Effector CD4-positive, alpha-beta T cell (primary cell): ENCODE measurements at regions not wholly inside any gene's neighbourhood (a gene's known extent, or its start where the extent isn't known, plus 50 kb on each side); places are given as distances from the start of the nearest gene placed in this dataset.

ENCODE experiments used
- DNase-seq: peaks from one replicate; pipeline ENCODE4 v3.0.0-alpha.2; 2020

GRCh38 chr6:134706806-134707205 is 243.1 kb downstream of the ALDH8A1 start:
- no peak for DNase-seq

- no peak for DNase-seq
Observed at GRCh38 chr6:134706153-134706552, 243.7 kb downstream of the ALDH8A1 start.

GRCh38 chr6:134703206-134703605 is 246.7 kb downstream of the ALDH8A1 start:
- no peak for DNase-seq

DNA sequence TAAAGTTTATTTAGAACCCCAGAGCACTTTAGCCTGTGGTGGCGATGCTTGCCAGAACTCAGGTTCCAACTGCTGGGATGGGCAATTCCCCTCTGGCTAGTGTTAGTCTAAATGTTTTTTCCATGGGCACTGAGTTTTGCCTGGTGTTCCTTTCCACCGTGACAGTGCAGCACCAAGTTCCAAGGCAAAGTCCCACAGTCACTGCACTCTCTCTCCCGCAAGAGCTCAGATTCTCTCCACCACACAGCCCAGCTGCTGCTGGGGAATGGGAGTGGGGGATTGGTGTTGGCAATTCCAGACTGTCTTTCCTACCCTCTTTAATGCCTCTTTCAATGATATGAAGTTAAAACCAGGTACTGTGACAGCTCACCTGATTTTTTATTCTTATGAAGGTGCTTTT is 247.6 kb downstream of the ALDH8A1 start:
- no peak for DNase-seq

GRCh38 chr6:134701301-134701700 is 248.6 kb downstream of the ALDH8A1 start:
- DNase-seq, result no peak

DNA sequence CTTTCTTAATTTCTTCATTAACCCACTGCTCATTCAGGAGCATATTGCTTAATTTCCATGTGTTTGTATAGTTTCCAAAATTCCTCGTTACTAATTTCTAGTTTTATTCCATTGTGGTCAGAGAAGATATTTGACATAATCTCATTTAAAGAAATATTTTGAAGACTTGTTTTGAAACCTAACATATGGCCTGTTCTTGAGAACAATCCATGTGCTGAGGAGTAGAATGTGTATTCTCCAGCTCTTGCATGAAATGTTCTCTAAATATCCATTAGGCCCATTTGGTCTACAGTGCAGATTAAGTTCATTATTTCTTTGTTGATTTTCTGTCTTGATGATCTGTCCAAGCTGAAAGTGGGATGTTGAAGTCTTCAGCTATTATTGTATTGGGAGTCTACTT is 251.7 kb downstream of the ALDH8A1 start:
- DNase-seq, result no peak

DNA sequence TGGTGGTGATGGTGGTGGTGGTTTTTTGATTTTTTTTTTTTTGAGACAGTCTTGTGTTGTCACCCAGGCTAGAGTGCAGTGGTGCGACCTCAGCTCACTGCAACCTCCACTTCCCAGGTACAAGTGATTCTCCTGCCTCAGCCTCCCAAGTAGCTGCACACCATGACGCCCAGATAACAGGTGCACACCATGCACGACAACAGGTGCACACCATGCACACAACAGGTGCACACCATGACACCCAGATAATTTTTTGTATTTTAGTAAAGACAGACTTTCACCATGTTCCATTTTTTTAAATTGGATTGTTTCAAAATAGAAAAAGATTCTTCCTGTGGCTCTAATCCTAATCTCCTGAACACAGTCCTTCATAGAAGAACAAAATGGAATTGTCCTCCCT is 257.9 kb downstream of the ALDH8A1 start:
- no peak for DNase-seq

- DNase-seq, result no peak
Observed at GRCh38 chr6:134691180-134691579, 258.7 kb downstream of the ALDH8A1 start.

- DNase-seq, result no peak
Observed at GRCh38 chr6:134690048-134690447, 259.9 kb downstream of the ALDH8A1 start.

DNA sequence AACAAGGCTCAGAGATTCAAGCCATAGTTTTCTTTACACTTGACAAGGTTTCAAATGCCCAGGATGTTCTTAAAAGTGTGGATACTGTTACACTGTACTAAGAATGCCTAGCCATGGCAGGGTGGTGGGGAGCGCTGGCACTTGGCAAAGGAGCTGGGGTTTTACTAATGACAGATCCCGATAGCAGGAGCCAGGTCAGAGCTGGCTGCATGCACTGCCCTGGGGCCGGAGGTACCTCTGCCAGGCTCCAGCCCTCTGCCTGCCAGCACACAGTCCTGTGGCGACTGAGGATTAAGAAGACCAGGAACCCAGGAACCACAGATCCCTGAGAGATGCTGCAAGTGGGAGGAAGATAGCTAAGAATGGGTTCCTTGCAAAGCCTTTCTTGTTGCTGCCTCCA is 260.3 kb downstream of the ALDH8A1 start:
- no peak for DNase-seq

- DNase-seq, result no peak
Observed at GRCh38 chr6:134689177-134689576, 260.7 kb downstream of the ALDH8A1 start.

DNA sequence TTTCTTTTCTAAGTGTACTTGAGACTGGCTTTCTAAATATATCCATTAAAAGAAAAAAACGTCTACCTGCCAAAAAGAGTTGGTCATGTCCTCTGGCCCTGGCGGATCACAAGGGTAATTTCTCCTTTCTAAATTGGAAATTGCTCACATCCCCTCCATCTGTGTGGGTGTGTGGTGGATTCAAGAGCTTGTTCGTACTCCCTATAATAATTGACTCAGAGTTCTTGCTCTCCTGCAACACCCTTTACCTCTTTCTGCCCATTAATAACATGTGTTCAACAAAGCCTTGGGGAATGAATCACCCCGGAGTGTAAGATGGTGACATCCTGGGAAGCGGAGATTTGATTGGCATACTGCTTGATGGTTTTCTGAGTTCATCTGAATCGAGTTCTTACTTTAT is 263.8 kb downstream of the ALDH8A1 start:
- no peak for DNase-seq

DNA sequence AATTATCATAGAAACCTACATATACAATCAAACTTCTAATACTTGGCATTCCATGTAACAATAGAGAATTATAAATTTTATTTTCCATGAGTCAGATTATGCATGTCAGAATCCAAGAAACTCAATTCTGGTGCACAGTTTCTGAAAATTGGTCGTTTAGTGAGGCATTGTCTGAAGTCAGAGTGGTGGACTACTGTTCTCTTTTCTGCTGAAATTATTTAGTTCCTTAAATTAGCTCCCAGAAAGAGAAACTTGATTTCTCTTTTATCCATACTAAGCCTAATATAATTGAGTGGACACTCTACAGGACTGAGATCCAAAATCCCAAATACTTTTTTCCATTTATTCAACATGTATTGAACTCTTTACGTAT is 265.5 kb downstream of the ALDH8A1 start:
- DNase-seq, result no peak

- no peak for DNase-seq
Observed at GRCh38 chr6:134683783-134684422, 266.0 kb downstream of the ALDH8A1 start.

DNA sequence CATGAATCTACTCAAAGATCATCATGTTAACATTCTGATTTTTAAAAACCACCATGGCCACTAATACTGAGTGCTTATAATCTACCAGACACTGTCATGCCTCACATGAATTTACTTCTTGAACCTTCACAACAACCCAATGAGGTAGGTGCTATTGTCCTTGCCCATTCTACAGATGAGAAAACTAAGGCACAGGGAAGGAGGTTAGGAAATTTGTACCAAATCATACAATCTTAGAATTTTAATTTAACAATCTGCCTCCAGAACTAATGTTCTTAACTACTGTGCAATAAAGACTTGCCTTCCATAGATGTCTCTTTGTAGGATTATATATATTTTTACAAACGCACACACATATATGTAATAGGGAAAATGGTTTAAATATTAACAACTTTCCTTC is 269.5 kb downstream of the ALDH8A1 start:
- no peak for DNase-seq

DNA sequence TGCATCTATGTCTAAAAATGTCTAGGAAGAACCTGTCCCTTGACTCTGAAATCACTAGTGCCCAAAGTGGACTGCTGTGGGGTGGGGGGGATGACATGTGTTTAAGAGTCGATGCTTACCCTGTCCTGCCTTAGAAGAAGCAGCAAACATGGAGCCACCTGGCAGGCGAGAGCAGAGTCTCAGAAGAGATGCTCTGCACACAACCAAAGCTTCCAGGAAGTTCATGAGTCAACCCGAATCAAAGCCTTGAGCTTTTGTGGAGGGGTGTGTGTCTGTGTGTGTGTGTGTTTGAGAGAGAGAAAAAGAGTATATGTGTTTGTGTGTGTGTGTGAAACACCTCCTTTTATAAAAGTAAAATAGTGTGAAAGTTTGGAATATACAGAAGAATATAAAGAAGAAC is 269.9 kb downstream of the ALDH8A1 start:
- DNase-seq, result no peak

GRCh38 chr6:134678436-134678889 is 271.4 kb downstream of the ALDH8A1 start:
- DNase-seq, result no peak

GRCh38 chr6:134676307-134677281 is 273.3 kb downstream of the ALDH8A1 start:
- no peak for DNase-seq

GRCh38 chr6:134675110-134676054 is 274.5 kb downstream of the ALDH8A1 start:
- no peak for DNase-seq

DNA sequence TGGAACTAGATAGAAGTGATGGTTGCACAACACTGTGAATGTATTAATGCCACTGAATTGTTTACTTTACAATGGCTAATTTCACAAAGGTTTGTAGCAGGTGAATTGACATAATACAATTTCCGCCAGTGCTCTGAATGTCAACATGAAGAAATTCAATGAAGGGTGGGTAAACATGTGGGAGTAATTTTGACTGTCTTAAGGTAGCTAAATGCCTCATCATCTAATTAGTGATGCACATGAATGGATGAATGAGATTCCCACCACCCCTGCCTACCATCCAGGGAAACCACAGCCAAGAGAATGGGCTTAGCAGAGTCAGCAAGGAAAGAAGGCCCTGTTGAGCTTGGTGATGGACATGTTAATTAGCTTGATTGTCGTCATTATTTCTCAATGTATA is 275.3 kb downstream of the ALDH8A1 start:
- no peak for DNase-seq

DNA sequence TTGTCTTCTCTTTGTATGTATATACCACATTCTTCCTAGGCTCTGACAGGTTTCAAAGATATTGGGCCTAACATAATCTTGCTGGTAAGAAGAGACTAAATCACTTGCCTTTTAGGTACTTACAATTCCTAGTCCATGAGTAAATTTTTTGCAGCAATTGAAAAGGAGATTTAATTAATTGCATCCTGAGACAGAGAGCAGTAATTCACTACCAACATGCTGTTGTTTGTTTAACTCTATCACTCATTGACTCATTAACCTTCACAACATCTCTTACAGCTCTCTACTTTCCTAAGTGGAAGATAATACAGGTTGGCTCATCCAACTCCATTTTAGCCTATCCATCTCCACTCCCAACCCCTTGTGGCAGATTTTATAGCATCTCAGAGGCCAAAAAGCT is 280.4 kb downstream of the ALDH8A1 start:
- no peak for DNase-seq

- no peak for DNase-seq
Observed at GRCh38 chr6:134667111-134667510, 282.8 kb downstream of the ALDH8A1 start.

GRCh38 chr6:134666125-134666524 is 283.8 kb downstream of the ALDH8A1 start:
- no peak for DNase-seq
